PC-3 (cell line): ENCODE measurements at regions not wholly inside any gene's neighbourhood (a gene's known extent, or its start where the extent isn't known, plus 50 kb on each side); places are given as distances from the start of the nearest gene placed in this dataset.

Source experiments
- ATAC-seq: fragments of 200-7000 bp; cut with Tn5 transposase; 2 replicates; pipeline ENCODE4 v1.9.1; 2020; ENCODE audit warnings: mild to moderate bottlenecking, moderate library complexity
- BruUV-seq: library from RNA; stranded (reverse); fragments of 400-500 nt; replicated peaks from 2 replicates; lab custom pipeline; 2021; lab: Mats Ljungman, UMichigan
- CTCF ChIA-PET: fragments of 300-600 bp; sonication (Branson Sonifier 250); formaldehyde crosslinking; loops from one replicate; lab custom pipeline; 2022; ENCODE audit warnings: antibody characterized with exemption; lab: Charles Lee
- POLR2A ChIA-PET: fragments of 300-600 bp; sonication (Branson Sonifier 250); formaldehyde crosslinking; loops from one replicate; lab custom pipeline; 2022; ENCODE audit warnings: antibody characterized with exemption; ENCODE audit not compliant: unreplicated experiment; lab: Charles Lee
- DNase-seq: peaks from one replicate; pipeline ENCODE4 v3.0.0-alpha.2; 2015
- H2AFZ ChIP-seq: fragments of 300-600 bp; sonication (generic); 2 replicates; pipeline ENCODE4 v1.6.0; 2016; ENCODE audit warnings: antibody characterized with exemption, low read length
- H3F3A ChIP-seq: fragments of 300-600 bp; sonication (generic); one replicate; pipeline ENCODE4 v1.6.0; 2017; ENCODE audit warnings: antibody characterized with exemption, low read length, control low read depth, mild to moderate bottlenecking; ENCODE audit not compliant: unreplicated experiment
- H3K27ac ChIP-seq: fragments of 300-600 bp; sonication (generic); 2 replicates; pipeline ENCODE4 v1.5.1; 2016; ENCODE audit warnings: mild to moderate bottlenecking, low read length
- H3K27me3 ChIP-seq: fragments of 300-600 bp; sonication (generic); 2 replicates; pipeline ENCODE4 v1.6.1; 2016; ENCODE audit warnings: low read length, mixed read lengths
- H3K36me3 ChIP-seq: fragments of 300-600 bp; sonication (generic); 2 replicates; pipeline ENCODE4 v1.6.1; 2016; ENCODE audit warnings: low read depth, mixed run types, low read length, mixed read lengths
- H3K4me1 ChIP-seq: fragments of 300-600 bp; sonication (generic); 2 replicates; pipeline ENCODE4 v1.5.1; 2016; ENCODE audit warnings: low read length; ENCODE audit not compliant: insufficient read depth
- H3K4me2 ChIP-seq: fragments of 300-600 bp; sonication (generic); 2 replicates; pipeline ENCODE4 v1.6.0; 2016; ENCODE audit warnings: low read length
- H3K4me3 ChIP-seq: fragments of 300-600 bp; sonication (generic); 2 replicates; pipeline ENCODE4 v1.5.1; 2016; ENCODE audit warnings: mild to moderate bottlenecking, low read length, mixed read lengths
- H3K79me2 ChIP-seq: fragments of 300-600 bp; sonication (generic); 2 replicates; pipeline ENCODE4 v1.6.1; 2017; ENCODE audit warnings: low read length, mixed read lengths
- H3K9ac ChIP-seq: fragments of 300-600 bp; sonication (generic); 2 replicates; pipeline ENCODE4 v1.6.0; 2016; ENCODE audit warnings: mild to moderate bottlenecking, low read length
- H3K9me2 ChIP-seq: fragments of 300-600 bp; sonication (generic); replicated peaks from 2 replicates; pipeline ENCODE4 v1.6.1; 2016; ENCODE audit warnings: mixed run types, low read length, mixed read lengths
- H3K9me3 ChIP-seq: fragments of 300-600 bp; sonication (generic); 2 replicates; pipeline ENCODE4 v1.6.1; 2016; ENCODE audit warnings: low read length, mixed read lengths
- H4K20me1 ChIP-seq: fragments of 300-600 bp; sonication (generic); 2 replicates; pipeline ENCODE4 v1.6.1; 2016; ENCODE audit warnings: low read length, mixed read lengths
- EZH2 ChIP-seq: fragments of 300-600 bp; sonication (generic); IDR thresholded peaks from one replicate; pipeline ENCODE4 v1.6.1; 2017; ENCODE audit warnings: antibody characterized with exemption, mild to moderate bottlenecking, low read length; ENCODE audit not compliant: unreplicated experiment
- EZH2phosphoT487 ChIP-seq: fragments of 300-600 bp; sonication (generic); IDR thresholded peaks from 2 replicates; pipeline ENCODE4 v1.6.1; 2018; ENCODE audit warnings: mild to moderate bottlenecking, antibody characterized with exemption, low read length, borderline replicate concordance
- intact Hi-C: fragments of 100-400 bp; cut with micrococcal nuclease; formaldehyde crosslinking; loops from 2 replicates; pipeline ENCODE4 v1.9.0; 2023
- TF ChIP-seq, protein P1 (sequence below): fragments of 300-600 bp; sonication (generic); conservative IDR thresholded peaks from 2 replicates; pipeline ENCODE4 v1.5.1; 2017; ENCODE audit warnings: antibody characterized with exemption, low read depth, mild to moderate bottlenecking, low read length

- ChIA-PET CTCF (interaction anchor here (0.6 to 1.1 kb wide), 3 partner anchors 9 to 136 kb away, joined by 3 to 4 read pairs (median 3); no protein-coding TSS in a partner anchor), POLR2A (interaction anchor here (0.5 to 1.0 kb wide), 3 partner anchors 24 to 40 kb away, joined by 4 read pairs; no protein-coding TSS in a partner anchor)
- Histone ChIP-seq H3K4me1 (peaks cover 45% of the 10 kb centered on the region), H3K9me3 (no peaks in the 10 kb centered on the region), H3K4me3 (peak overlapping the region; percentile 80), H3K9me2 (no peaks in the 10 kb centered on the region), H3F3A (no peaks in the 10 kb centered on the region), H3K27ac (peak overlapping the region; percentile 87), H3K27me3 (no peaks in the 10 kb centered on the region), H3K36me3 (peaks cover 8% of the 10 kb centered on the region; the same call in 1 of the 2 replicates), H2AFZ (no peak overlapping the region), H3K79me2 (peaks cover 90% of the 10 kb centered on the region), H4K20me1 (0 out of 2 replicates have a peak, but pooled peaks cover 4% of the 10 kb centered on the region), H3K9ac (peak overlapping the region; percentile 86), H3K4me2 (peak overlapping the region; percentile 83)
- DNase-seq (peak; percentile 24), ATAC-seq (peak; percentile 11)
- BruUV-seq: no TSS peak
- TF ChIP-seq EZH2phosphoT487: no peak
- TF ChIP-seq EZH2: no peak
- TF ChIP-seq, protein P1, sequence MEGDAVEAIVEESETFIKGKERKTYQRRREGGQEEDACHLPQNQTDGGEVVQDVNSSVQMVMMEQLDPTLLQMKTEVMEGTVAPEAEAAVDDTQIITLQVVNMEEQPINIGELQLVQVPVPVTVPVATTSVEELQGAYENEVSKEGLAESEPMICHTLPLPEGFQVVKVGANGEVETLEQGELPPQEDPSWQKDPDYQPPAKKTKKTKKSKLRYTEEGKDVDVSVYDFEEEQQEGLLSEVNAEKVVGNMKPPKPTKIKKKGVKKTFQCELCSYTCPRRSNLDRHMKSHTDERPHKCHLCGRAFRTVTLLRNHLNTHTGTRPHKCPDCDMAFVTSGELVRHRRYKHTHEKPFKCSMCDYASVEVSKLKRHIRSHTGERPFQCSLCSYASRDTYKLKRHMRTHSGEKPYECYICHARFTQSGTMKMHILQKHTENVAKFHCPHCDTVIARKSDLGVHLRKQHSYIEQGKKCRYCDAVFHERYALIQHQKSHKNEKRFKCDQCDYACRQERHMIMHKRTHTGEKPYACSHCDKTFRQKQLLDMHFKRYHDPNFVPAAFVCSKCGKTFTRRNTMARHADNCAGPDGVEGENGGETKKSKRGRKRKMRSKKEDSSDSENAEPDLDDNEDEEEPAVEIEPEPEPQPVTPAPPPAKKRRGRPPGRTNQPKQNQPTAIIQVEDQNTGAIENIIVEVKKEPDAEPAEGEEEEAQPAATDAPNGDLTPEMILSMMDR: no peak; the same call in 1 of the 2 replicates
- intact Hi-C loops: loop anchor here (1.0 to 2.0 kb wide), 2 partner anchors 26 to 43 kb away; no protein-coding TSS in a partner anchor
Observed at GRCh38 chr7:130939321-130940095, 205.5 kb upstream of the KLF14 start.

DNA sequence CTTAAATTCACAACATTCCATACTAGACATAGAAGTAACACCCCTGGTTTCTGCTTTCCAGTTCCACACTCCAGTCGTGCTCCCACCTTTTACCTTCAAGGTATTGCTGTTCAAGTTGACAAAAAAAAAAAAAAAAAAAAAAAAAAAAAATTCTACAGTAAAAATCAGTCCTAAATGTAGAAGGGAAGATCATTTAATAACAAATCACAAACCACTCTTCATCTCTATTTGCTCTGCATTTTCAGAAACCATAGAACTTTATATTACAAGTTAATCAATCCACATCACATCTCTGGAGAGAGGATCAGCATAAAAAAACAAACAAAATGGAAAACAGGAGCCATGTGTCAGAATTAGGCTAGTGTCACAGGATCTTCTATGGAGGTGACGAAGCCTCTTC lies 206.3 kb upstream of the KLF14 start:
- TSS peak; percentile 11 for BruUV-seq
- Histone ChIP-seq H3K4me3 (peak overlapping the region; percentile 80), H2AFZ (no peak overlapping the region), H3K27ac (peak overlapping the region; percentile 87), H3K27me3 (no peaks in the 10 kb centered on the region), H3F3A (no peaks in the 10 kb centered on the region), H3K36me3 (peaks cover 5% of the 10 kb centered on the region; the same call in 1 of the 2 replicates), H3K9ac (peak overlapping the region; percentile 86), H3K79me2 (peaks cover 91% of the 10 kb centered on the region), H3K9me2 (no peaks in the 10 kb centered on the region), H4K20me1 (0 out of 2 replicates have a peak, but pooled peaks cover 4% of the 10 kb centered on the region), H3K9me3 (no peaks in the 10 kb centered on the region), H3K4me1 (peaks cover 54% of the 10 kb centered on the region), H3K4me2 (peak overlapping the region; percentile 83)
- ATAC-seq (no peak), DNase-seq (no peak)
- intact Hi-C loops: no loop called here
- ChIA-PET POLR2A (interaction anchor here (0.6 to 1.0 kb wide), 3 partner anchors 25 to 28 kb away, joined by 3 to 4 read pairs (median 4); no protein-coding TSS in a partner anchor), CTCF (interaction anchor here (0.6 kb wide), 1 partner anchor 27 kb away, joined by 3 read pairs; no protein-coding TSS in a partner anchor)
- TF ChIP-seq EZH2 (no peak), EZH2phosphoT487 (no peak)
- TF ChIP-seq, protein P1: no peak
